Upper lobe of left lung (tissue), 6 donors: ENCODE measurements at regions not wholly inside any gene's neighbourhood (a gene's known extent, or its start where the extent isn't known, plus 50 kb on each side); places are given as distances from the start of the nearest gene placed in this dataset.

Source experiments
- ATAC-seq, 2 donors: fragments of 200-7000 bp; cut with Tn5 transposase; one replicate each; pipeline ENCODE4 v1.9.1; 2022; ENCODE audit warnings: mild to moderate bottlenecking in 2 of 2, moderate library complexity in 2 of 2; ENCODE audit not compliant: low FRiP score in 2 of 2
- DNase-seq, 2 donors: peaks; one replicate each; pipeline ENCODE4 v3.0.0-alpha.2; 2019 to 2020
- H3K27ac ChIP-seq, 4 donors: fragments of 200-600 bp; sonication (generic); one replicate each; pipeline ENCODE4 v1.5.1; 2016 to 2019
- H3K27me3 ChIP-seq, 4 donors: fragments of 200-600 bp; sonication (generic); one replicate each; pipeline ENCODE4 v1.5.1; 2017 to 2019
- H3K36me3 ChIP-seq, 4 donors: fragments of 200-600 bp; sonication (generic); one replicate each; pipeline ENCODE4 v1.5.1; 2016 to 2019
- H3K4me1 ChIP-seq, 4 donors: fragments of 200-600 bp; sonication (generic); one replicate each; pipeline ENCODE4 v1.5.1; 2018 to 2019
- H3K4me3 ChIP-seq, 4 donors: fragments of 200-600 bp; sonication (generic); one replicate each; pipeline ENCODE4 v1.5.1; 2017 to 2019; ENCODE audit warnings: mild to moderate bottlenecking in 2 of 4, moderate library complexity in 1 of 4
- H3K9me3 ChIP-seq, 4 donors: fragments of 200-600 bp; sonication (generic); one replicate each; pipeline ENCODE4 v1.5.1; 2018 to 2019
- CTCF ChIP-seq, 6 experiments: fragments of 450-650 bp in 4 of 6; fragments of 200-600 bp in 2 of 6; sonication (generic) in 2 of 6; IDR thresholded peaks; one replicate each; pipeline ENCODE4 v1.5.1; 2016 to 2019; ENCODE audit warnings: antibody characterized with exemption in 6 of 6
- EP300 ChIP-seq, 4 donors: sonication (generic); formaldehyde crosslinking; IDR thresholded peaks; one replicate each; pipeline ENCODE4 v1.5.1; 2017; ENCODE audit warnings: antibody characterized with exemption in 4 of 4, control low read depth in 2 of 4
- POLR2A ChIP-seq, 4 donors: fragments of 450-650 bp; IDR thresholded peaks; one replicate each; pipeline ENCODE4 v1.5.1; 2016 to 2017; ENCODE audit warnings: antibody characterized with exemption in 4 of 4, mild to moderate bottlenecking in 2 of 4
- POLR2AphosphoS5 ChIP-seq, 2 donors: sonication (generic); formaldehyde crosslinking; IDR thresholded peaks; one replicate each; pipeline ENCODE4 v1.5.1; 2017; ENCODE audit warnings: antibody characterized with exemption in 2 of 2
- WGBS, 2 donors: methylation state at CpG; one replicate each; pipeline ENCODE4 v1.1.5; 2017 to 2018; 5-methylcytosine and 5-hydroxymethylcytosine counted together
- donor health status: DM: no; HTN: no; CAD: no; lungs with moderate emphysema.
- donor health status: DM: no; HTN: yes; CAD: no; lungs with severe emphysema.

- Histone ChIP-seq H3K4me3 (no peak overlapping the region), H3K36me3 (no peaks in the 10 kb centered on the region), H3K9me3 (peaks cover 0 to 12% (median 0%) of the 10 kb centered on the region in 4 donors), H3K27me3 (no peaks in the 10 kb centered on the region), H3K4me1 (no peaks in the 10 kb centered on the region), H3K27ac (no peak overlapping the region)
- TF ChIP-seq CTCF (IDR thresholded peaks at IDR 0.05) = no peak
- no peak for TF ChIP-seq EP300 (IDR thresholded peaks at IDR 0.05)
- ATAC-seq = peak; percentile 17 to 59
- WGBS, 2 donors = 87 to 92% methylated on average over 8 to 22 of the region's 22 CpGs
- peak in 1 of 2 donors; percentile 59 for DNase-seq
These were observed 615.2 kb downstream of the TRIML1 start for GRCh38 chr4:188754372-188755002.

GRCh38 chr4:188767496-188767895, 628.3 kb downstream of the TRIML1 start:
- DNase-seq = no peak
- no peak overlapping the region for H3K27ac ChIP-seq
- no peaks in the 10 kb centered on the region for H3K27me3 ChIP-seq
- no peaks in the 10 kb centered on the region for H3K36me3 ChIP-seq
- 74 to 80% methylated on average over 3 of the region's 3 CpGs for WGBS, 2 donors
- TF ChIP-seq POLR2AphosphoS5 (IDR thresholded peaks at IDR 0.05) = no peak
- TF ChIP-seq CTCF (IDR thresholded peaks at IDR 0.05) = no peak
- TF ChIP-seq POLR2A (IDR thresholded peaks at IDR 0.05) = no peak
- no peak for TF ChIP-seq EP300 (IDR thresholded peaks at IDR 0.05)
- H3K4me3 ChIP-seq = no peak overlapping the region
- no peak for ATAC-seq
- H3K4me1 ChIP-seq = no peaks in the 10 kb centered on the region
- H3K9me3 ChIP-seq = no peaks in the 10 kb centered on the region

GRCh38 chr4:188778905-188779304, 639.7 kb downstream of the TRIML1 start:
- 68 to 71% methylated on average over 4 of the region's 4 CpGs for WGBS, 2 donors
- Histone ChIP-seq H3K27ac (no peak overlapping the region), H3K36me3 (no peaks in the 10 kb centered on the region), H3K4me1 (no peaks in the 10 kb centered on the region), H3K27me3 (no peaks in the 10 kb centered on the region), H3K4me3 (no peak overlapping the region), H3K9me3 (peaks cover 0 to 3% (median 0%) of the 10 kb centered on the region in 4 donors)
- TF ChIP-seq CTCF (IDR thresholded peaks at IDR 0.05) (no peak), EP300 (IDR thresholded peaks at IDR 0.05) (no peak), POLR2A (IDR thresholded peaks at IDR 0.05) (no peak), POLR2AphosphoS5 (IDR thresholded peaks at IDR 0.05) (no peak)
- ATAC-seq (no peak), DNase-seq (no peak)

GRCh38 chr4:188779581-188779980, 640.3 kb downstream of the TRIML1 start:
- no peak overlapping the region for H3K27ac ChIP-seq
- WGBS, 2 donors = 71 to 75% methylated on average over 3 of the region's 3 CpGs
- no peaks in the 10 kb centered on the region for H3K36me3 ChIP-seq
- H3K4me3 ChIP-seq = no peak overlapping the region
- H3K4me1 ChIP-seq = no peaks in the 10 kb centered on the region
- TF ChIP-seq EP300 (IDR thresholded peaks at IDR 0.05) (no peak), CTCF (IDR thresholded peaks at IDR 0.05) (no peak), POLR2AphosphoS5 (IDR thresholded peaks at IDR 0.05) (no peak), POLR2A (IDR thresholded peaks at IDR 0.05) (no peak)
- peaks cover 0 to 3% (median 0%) of the 10 kb centered on the region in 4 donors for H3K9me3 ChIP-seq
- no peaks in the 10 kb centered on the region for H3K27me3 ChIP-seq
- DNase-seq (no peak), ATAC-seq (no peak)

GRCh38 chr4:188780028-188780427, 640.8 kb downstream of the TRIML1 start:
- DNase-seq = no peak
- TF ChIP-seq POLR2A (IDR thresholded peaks at IDR 0.05) = no peak
- no peak for TF ChIP-seq POLR2AphosphoS5 (IDR thresholded peaks at IDR 0.05)
- no peak for TF ChIP-seq EP300 (IDR thresholded peaks at IDR 0.05)
- TF ChIP-seq CTCF (IDR thresholded peaks at IDR 0.05) = no peak
- H3K9me3 ChIP-seq = peaks cover 0 to 3% (median 0%) of the 10 kb centered on the region in 4 donors
- H3K4me1 ChIP-seq = no peaks in the 10 kb centered on the region
- H3K4me3 ChIP-seq = no peak overlapping the region
- no peak for ATAC-seq
- WGBS, 2 donors = 86 to 91% methylated on average over 5 of the region's 5 CpGs
- H3K27me3 ChIP-seq = no peaks in the 10 kb centered on the region
- H3K27ac ChIP-seq = no peak overlapping the region
- no peaks in the 10 kb centered on the region for H3K36me3 ChIP-seq
